ENCODE measurements at regions not wholly inside any gene's neighbourhood (a gene's known extent, or its start where the extent isn't known, plus 50 kb on each side); places are given as distances from the start of the nearest gene placed in this dataset.
"Not testable (repeated sequence)": the region's sequence is repeated elsewhere in the genome, so short reads cannot be mapped to it uniquely, and the experiment has no call there.

DNA sequence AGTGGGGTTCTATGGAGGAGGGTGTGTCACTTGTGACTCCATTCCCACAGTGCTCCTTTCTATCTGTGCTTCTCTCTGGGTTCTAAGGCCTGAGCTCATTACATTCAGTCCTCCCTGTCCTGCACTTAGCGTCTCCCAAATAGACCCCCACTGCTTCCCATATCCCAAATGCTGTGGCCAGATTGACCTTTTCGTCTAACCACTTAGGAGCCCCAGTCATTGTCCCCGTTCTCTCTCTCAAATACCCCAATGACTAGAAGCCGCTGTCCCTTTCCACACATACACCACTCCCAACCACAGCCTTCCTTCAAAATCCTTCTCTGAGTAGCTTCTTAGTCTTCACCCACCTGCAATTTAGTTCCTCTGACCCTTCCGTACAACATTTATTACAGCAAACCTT, 146.5 kb downstream of the TRIM43 start (continued):
- TF ChIP-seq CHD1 (IDR thresholded peaks at IDR 0.05; ENCODE audit: low read depth, low read length) (no peak), RAD21 (IDR thresholded peaks at IDR 0.05; ENCODE audit: low read length) (no peak), BHLHE40 (IDR thresholded peaks at IDR 0.05; ENCODE audit: low read depth, low read length) (no peak)

DNA sequence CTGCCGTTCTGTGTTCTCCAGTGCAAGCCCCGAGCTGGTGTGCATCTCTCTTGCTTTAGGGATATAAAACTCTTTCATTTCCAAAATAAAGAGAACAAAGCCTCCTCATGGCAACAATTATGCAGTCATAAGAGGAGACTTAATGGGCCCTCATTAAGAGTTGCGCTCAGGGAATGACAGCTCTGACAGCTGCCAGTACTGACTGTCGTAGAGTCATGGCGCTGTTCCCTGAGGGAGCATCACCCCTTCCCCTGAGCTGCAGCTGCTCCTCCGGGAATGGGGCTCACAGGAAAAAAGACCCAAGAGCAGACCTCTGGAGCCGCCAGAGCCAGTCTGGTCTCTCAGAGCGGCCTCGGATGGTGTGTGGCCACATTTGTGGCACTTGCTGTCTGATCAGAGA, 160.3 kb downstream of the TRIM43 start:
- H3K79me1 ChIP-seq (ENCODE audit: low read depth in 1 of 2, low read length in 2 of 2); H4K5ac ChIP-seq (ENCODE audit: low read depth, low read length); POLR2A ChIA-PET (ENCODE audit: unreplicated experiment); H3K14ac ChIP-seq (replicated peaks; ENCODE audit: low read depth, low read length); H3K4me2 ChIP-seq (ENCODE audit: low read depth, low read length); H3K9ac ChIP-seq (ENCODE audit: low read depth, low read length); H3K9me3 ChIP-seq (ENCODE audit: control insufficient read depth, insufficient read depth, low read length); BruUV-seq (replicated peaks); H3K4me3 ChIP-seq (ENCODE audit: insufficient read depth, low read depth, low read length); H3K36me3 ChIP-seq (ENCODE audit: control insufficient read depth, insufficient read depth, low read length); in situ Hi-C loops (cut with MboI; ENCODE audit: low sequenced_read_pairs); H2AFZ ChIP-seq (replicated peaks; ENCODE audit: low read length, poor library complexity); dilution Hi-C loops (cut with HindIII; ENCODE audit: low sequenced_read_pairs, unreplicated experiment); H4K8ac ChIP-seq (ENCODE audit: low read depth in 2 of 2, low read length in 2 of 2); H3K27ac ChIP-seq (ENCODE audit: insufficient read depth, low read length); H2AK9ac ChIP-seq (replicated peaks; ENCODE audit: low read depth, low read length, poor library complexity); H3K4ac ChIP-seq (ENCODE audit: low read depth, low read length); H4K91ac ChIP-seq (ENCODE audit: insufficient read depth, low read depth, low read length); DNase-seq; H3K4me1 ChIP-seq (ENCODE audit: control insufficient read depth, insufficient read depth, low read length); H3K18ac ChIP-seq (ENCODE audit: low read depth, low read length); H2BK120ac ChIP-seq (ENCODE audit: low read depth, low read length); H3K9me1 ChIP-seq (ENCODE audit: insufficient read depth, low read length); H2BK5ac ChIP-seq (ENCODE audit: low read depth, low read length, poor library complexity, severe bottlenecking); intact Hi-C loops (cut with micrococcal nuclease); H2BK20ac ChIP-seq (ENCODE audit: low read depth, low read length); H2BK15ac ChIP-seq (ENCODE audit: low read depth, low read length); H3K23ac ChIP-seq (ENCODE audit: low read depth, low read length); CTCF ChIA-PET; H4K20me1 ChIP-seq (ENCODE audit: insufficient read depth, low read length); H2AK5ac ChIP-seq (ENCODE audit: low read depth, low read length); ATAC-seq (ENCODE audit: low read depth); H3K56ac ChIP-seq (ENCODE audit: extremely low read depth, insufficient read depth, low read length): not testable (repeated sequence)
- 80% methylated on average over 1 of the region's 9 CpGs; no CpG with 5 or more reads in 1 of the 2 experiments for WGBS, 2 experiments (ENCODE audit: extremely low coverage in 2 of 2, insufficient read length in 1 of 2)
- H3K27me3 ChIP-seq (ENCODE audit: control insufficient read depth, insufficient read depth, low read length) = peaks cover 11% of the 10 kb centered on the region; the same call in 1 of the 2 replicates

DNA sequence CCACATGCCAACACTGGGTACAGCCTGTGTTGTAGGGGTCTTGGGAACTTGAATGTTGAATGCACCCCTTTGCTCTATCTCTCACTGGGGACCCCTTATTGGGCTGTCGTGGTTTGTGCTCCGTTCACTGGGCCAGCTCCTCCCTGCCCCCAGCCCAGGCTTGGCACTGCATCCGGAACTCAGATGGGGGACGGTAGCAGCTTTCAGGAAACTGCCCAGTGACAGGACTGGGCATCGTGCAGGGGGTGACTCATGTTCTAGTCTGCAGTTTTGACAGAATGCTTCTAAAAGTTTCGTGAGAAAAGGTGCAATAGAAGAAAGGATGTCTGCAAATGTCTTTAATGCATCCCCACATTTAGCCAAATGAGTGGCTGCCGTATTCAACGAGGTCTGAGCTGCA, 162.0 kb downstream of the TRIM43 start:
- POLR2A ChIA-PET (ENCODE audit: unreplicated experiment); H3K23ac ChIP-seq (ENCODE audit: low read depth, low read length); H3K4me2 ChIP-seq (ENCODE audit: low read depth, low read length); H2BK5ac ChIP-seq (ENCODE audit: low read depth, low read length, poor library complexity, severe bottlenecking); H2BK20ac ChIP-seq (ENCODE audit: low read depth, low read length); H3K4me3 ChIP-seq (ENCODE audit: insufficient read depth, low read depth, low read length); in situ Hi-C loops (cut with MboI; ENCODE audit: low sequenced_read_pairs); H2BK120ac ChIP-seq (ENCODE audit: low read depth, low read length); H3K9ac ChIP-seq (ENCODE audit: low read depth, low read length); H3K4me1 ChIP-seq (ENCODE audit: control insufficient read depth, insufficient read depth, low read length); DNase-seq; BruUV-seq (replicated peaks); H2AFZ ChIP-seq (replicated peaks; ENCODE audit: low read length, poor library complexity); ATAC-seq (ENCODE audit: low read depth); H4K5ac ChIP-seq (ENCODE audit: low read depth, low read length); H3K27ac ChIP-seq (ENCODE audit: insufficient read depth, low read length); H3K4ac ChIP-seq (ENCODE audit: low read depth, low read length); H3K36me3 ChIP-seq (ENCODE audit: control insufficient read depth, insufficient read depth, low read length); H3K9me3 ChIP-seq (ENCODE audit: control insufficient read depth, insufficient read depth, low read length); H3K14ac ChIP-seq (replicated peaks; ENCODE audit: low read depth, low read length); H3K56ac ChIP-seq (ENCODE audit: extremely low read depth, insufficient read depth, low read length); H3K79me1 ChIP-seq (ENCODE audit: low read depth in 1 of 2, low read length in 2 of 2); intact Hi-C loops (cut with micrococcal nuclease); CTCF ChIA-PET; H4K91ac ChIP-seq (ENCODE audit: insufficient read depth, low read depth, low read length); H2AK9ac ChIP-seq (replicated peaks; ENCODE audit: low read depth, low read length, poor library complexity); H4K8ac ChIP-seq (ENCODE audit: low read depth in 2 of 2, low read length in 2 of 2); H3K18ac ChIP-seq (ENCODE audit: low read depth, low read length); H4K20me1 ChIP-seq (ENCODE audit: insufficient read depth, low read length); H2BK15ac ChIP-seq (ENCODE audit: low read depth, low read length); dilution Hi-C loops (cut with HindIII; ENCODE audit: low sequenced_read_pairs, unreplicated experiment); H3K9me1 ChIP-seq (ENCODE audit: insufficient read depth, low read length); H2AK5ac ChIP-seq (ENCODE audit: low read depth, low read length): not testable (repeated sequence)
- 52% methylated on average over 3 of the region's 8 CpGs; no CpG with 5 or more reads in 1 of the 2 experiments for WGBS, 2 experiments (ENCODE audit: extremely low coverage in 2 of 2, insufficient read length in 1 of 2)
- H3K27me3 ChIP-seq (ENCODE audit: control insufficient read depth, insufficient read depth, low read length) = peaks cover 11% of the 10 kb centered on the region; the same call in 1 of the 2 replicates
